Tibial artery (tissue), 4 donors: ENCODE measurements at regions not wholly inside any gene's neighbourhood (a gene's known extent, or its start where the extent isn't known, plus 50 kb on each side); places are given as distances from the start of the nearest gene placed in this dataset.

Experiments used
- DNase-seq, 2 donors: peaks; one replicate each; pipeline ENCODE4 v3.0.0-alpha.2; 2019
- H3K27ac ChIP-seq, 2 donors: fragments of 200-600 bp; sonication (generic) in 1 of 2; 1 replicate in 1 of 2; 2 replicates in 1 of 2; pipeline ENCODE4 v1.5.1; 2018 to 2019; ENCODE audit warnings: mild to moderate bottlenecking in 1 of 2
- H3K27me3 ChIP-seq, 2 donors: fragments of 200-600 bp; sonication (generic) in 1 of 2; one replicate each; pipeline versions ENCODE4 v1.5.1 to v1.6.0; 2016 to 2019
- H3K36me3 ChIP-seq, 3 donors: fragments of 200-600 bp; sonication (generic) in 2 of 3; one replicate each; pipeline ENCODE4 v1.5.1; 2016 to 2019; ENCODE audit warnings: mild to moderate bottlenecking in 2 of 3
- H3K4me1 ChIP-seq, 4 donors: fragments of 200-600 bp; sonication (generic) in 2 of 4; 1 replicate in 3 of 4; 2 replicates in 1 of 4; pipeline ENCODE4 v1.5.1; 2016 to 2019
- H3K4me3 ChIP-seq, 2 donors: fragments of 200-600 bp; sonication (generic) in 1 of 2; 1 replicate in 1 of 2; 2 replicates in 1 of 2; pipeline ENCODE4 v1.5.1; 2018 to 2019; ENCODE audit warnings: mild to moderate bottlenecking in 2 of 2
- H3K9me3 ChIP-seq, 3 donors: fragments of 200-600 bp; sonication (generic) in 1 of 3; one replicate each; pipeline ENCODE4 v1.5.1; 2016 to 2019
- CTCF ChIP-seq, 2 experiments: fragments of 200-600 bp in 1 of 2; fragments of 450-650 bp in 1 of 2; IDR thresholded peaks; one replicate each; pipeline ENCODE4 v1.5.1; 2017 to 2019; ENCODE audit warnings: antibody characterized with exemption in 2 of 2, mild to moderate bottlenecking in 1 of 2, moderate library complexity in 1 of 2
- intact Hi-C: fragments of 100-400 bp; cut with DNase I; formaldehyde crosslinking; loops from one replicate; pipeline ENCODE4 v1.15.0; 2023; ENCODE audit warnings: low total_unique reads

DNA sequence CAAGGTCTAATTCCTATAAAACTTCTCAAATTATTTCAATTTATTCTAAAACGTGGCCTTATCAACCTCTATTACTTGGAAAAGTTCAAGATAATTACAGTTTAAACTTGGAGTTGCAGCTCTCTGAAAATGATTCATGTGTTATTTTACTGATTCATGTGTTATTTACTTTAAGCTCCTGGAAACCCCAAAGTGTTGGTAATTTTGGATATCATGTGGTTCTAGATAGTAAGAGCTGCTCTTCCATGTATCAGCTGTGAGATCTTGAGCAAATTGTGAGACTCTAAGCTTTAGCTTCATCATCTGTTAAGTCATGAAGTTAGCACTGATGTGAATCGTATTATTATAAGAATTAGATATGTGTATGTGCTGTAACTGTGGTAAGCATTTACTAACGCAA is 749.2 kb downstream of the TLE4 start:
- H3K27me3 ChIP-seq, result no peaks in the 10 kb centered on the region
- H3K27ac ChIP-seq, result no peak overlapping the region
- no peak for DNase-seq
- intact Hi-C loops, result no loop called here
- no peak overlapping the region for H3K4me3 ChIP-seq
- H3K4me1 ChIP-seq, result peaks cover 0 to 14% (median 2%) of the 10 kb centered on the region in 4 donors
- H3K9me3 ChIP-seq, result no peaks in the 10 kb centered on the region
- no peaks in the 10 kb centered on the region for H3K36me3 ChIP-seq
- TF ChIP-seq CTCF (IDR thresholded peaks at IDR 0.05), result no peak

DNA sequence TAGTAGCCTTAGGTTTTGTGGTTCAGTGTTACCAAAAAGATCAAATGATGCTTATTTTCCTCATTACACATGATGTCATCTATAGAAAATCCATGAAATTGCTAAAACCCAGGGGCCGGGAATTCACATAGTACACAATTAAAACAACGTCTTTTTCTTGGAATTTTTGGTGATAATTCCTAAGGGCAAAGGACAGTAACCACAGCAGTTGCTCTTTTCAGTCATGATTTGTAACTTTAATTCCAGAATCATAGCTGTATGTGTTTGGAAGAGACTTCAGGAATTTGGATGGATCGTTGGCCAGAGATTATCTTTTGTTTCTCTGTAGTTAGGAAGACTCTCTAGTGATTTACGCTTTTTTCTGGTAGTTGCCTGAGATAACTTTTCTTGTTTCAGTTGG is 748.7 kb downstream of the TLE4 start:
- Histone ChIP-seq H3K27ac (no peak overlapping the region), H3K9me3 (no peaks in the 10 kb centered on the region), H3K4me3 (no peak overlapping the region), H3K36me3 (no peaks in the 10 kb centered on the region), H3K4me1 (peaks cover 0 to 9% (median under 1%) of the 10 kb centered on the region in 4 donors), H3K27me3 (no peaks in the 10 kb centered on the region)
- TF ChIP-seq CTCF (IDR thresholded peaks at IDR 0.05), result no peak
- intact Hi-C loops, result no loop called here
- DNase-seq, result no peak

DNA sequence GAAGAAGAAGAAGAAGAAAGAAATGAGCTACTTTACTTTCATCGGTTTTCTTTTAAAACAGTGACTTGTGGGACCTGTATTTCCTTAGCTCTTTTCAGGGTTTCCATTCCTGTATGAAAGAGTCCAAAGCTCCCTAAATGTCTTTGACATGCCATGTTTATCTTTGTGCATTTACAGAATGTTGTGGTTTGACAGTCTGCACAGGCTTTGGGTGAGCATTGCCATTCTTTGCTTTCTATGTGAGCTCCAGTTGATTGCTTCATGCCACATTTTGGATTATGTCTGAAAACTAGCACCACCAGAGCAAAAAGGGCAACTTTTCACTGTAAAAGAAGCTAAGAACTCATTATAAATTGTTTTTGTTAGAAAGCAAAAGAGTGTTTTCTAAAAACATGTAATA is 733.4 kb downstream of the TLE4 start:
- DNase-seq, result no peak
- no peaks in the 10 kb centered on the region for H3K9me3 ChIP-seq
- no peak overlapping the region for H3K27ac ChIP-seq
- no peaks in the 10 kb centered on the region for H3K36me3 ChIP-seq
- H3K4me1 ChIP-seq, result no peaks in the 10 kb centered on the region
- intact Hi-C loops, result no loop called here
- H3K4me3 ChIP-seq, result no peak overlapping the region
- no peaks in the 10 kb centered on the region for H3K27me3 ChIP-seq
- TF ChIP-seq CTCF (IDR thresholded peaks at IDR 0.05), result no peak

DNA sequence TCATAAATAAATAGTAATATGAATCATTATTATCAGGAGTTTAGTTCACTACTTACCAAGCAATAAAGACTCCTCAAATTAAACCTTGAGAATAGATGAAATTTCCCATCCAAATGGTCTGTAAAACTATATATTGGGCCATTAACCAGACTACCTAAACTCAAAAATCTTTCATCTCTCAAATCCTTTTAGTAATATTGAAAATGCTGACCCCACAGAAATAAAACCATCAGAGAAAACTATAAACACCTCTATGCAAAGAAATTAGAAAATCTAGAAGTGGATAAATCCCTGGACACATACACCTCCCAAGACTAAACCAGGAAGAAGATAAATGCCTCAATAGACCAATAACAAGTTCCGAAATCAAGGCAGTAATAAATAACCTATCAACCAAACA is 723.2 kb downstream of the TLE4 start:
- H3K27ac ChIP-seq, result no peak overlapping the region
- DNase-seq, result no peak
- intact Hi-C loops, result no loop called here
- H3K36me3 ChIP-seq, result no peaks in the 10 kb centered on the region
- H3K27me3 ChIP-seq, result no peaks in the 10 kb centered on the region
- H3K4me1 ChIP-seq, result no peaks in the 10 kb centered on the region
- no peak for TF ChIP-seq CTCF (IDR thresholded peaks at IDR 0.05)
- no peak overlapping the region for H3K4me3 ChIP-seq
- no peaks in the 10 kb centered on the region for H3K9me3 ChIP-seq

GRCh38 chr9:80294318-80294717 is 722.6 kb downstream of the TLE4 start:
- intact Hi-C loops, result no loop called here
- Histone ChIP-seq H3K36me3 (no peaks in the 10 kb centered on the region), H3K27me3 (no peaks in the 10 kb centered on the region), H3K9me3 (no peaks in the 10 kb centered on the region), H3K4me3 (no peak overlapping the region), H3K27ac (no peak overlapping the region), H3K4me1 (no peaks in the 10 kb centered on the region)
- DNase-seq, result no peak
- no peak for TF ChIP-seq CTCF (IDR thresholded peaks at IDR 0.05)

- H3K9me3 ChIP-seq, result no peaks in the 10 kb centered on the region
- no peaks in the 10 kb centered on the region for H3K4me1 ChIP-seq
- H3K36me3 ChIP-seq, result no peaks in the 10 kb centered on the region
- TF ChIP-seq CTCF (IDR thresholded peaks at IDR 0.05), result no peak
- no peak for DNase-seq
- H3K27ac ChIP-seq, result no peak overlapping the region
- no peak overlapping the region for H3K4me3 ChIP-seq
- intact Hi-C loops, result no loop called here
- H3K27me3 ChIP-seq, result no peaks in the 10 kb centered on the region
Observed at GRCh38 chr9:80292231-80292630, 720.5 kb downstream of the TLE4 start.
